Suprapubic skin (tissue), 3 donors: ENCODE measurements at regions not wholly inside any gene's neighbourhood (a gene's known extent, or its start where the extent isn't known, plus 50 kb on each side); places are given as distances from the start of the nearest gene placed in this dataset.

Experiments used
- POLR2A ChIP-seq, 2 donors: fragments of 450-650 bp; IDR thresholded peaks; one replicate each; pipeline ENCODE4 v1.6.1; 2017; ENCODE audit warnings: antibody characterized with exemption in 2 of 2, mild to moderate bottlenecking in 2 of 2, moderate library complexity in 2 of 2
- TF ChIP-seq, protein P1 (sequence below), 2 donors: fragments of 200-600 bp in 1 of 2; fragments of 450-650 bp in 1 of 2; sonication (generic) in 1 of 2; IDR thresholded peaks; one replicate each; pipeline ENCODE4 v1.5.1; 2016 to 2019; ENCODE audit warnings: antibody characterized with exemption in 2 of 2, mild to moderate bottlenecking in 1 of 2, moderate library complexity in 1 of 2

DNA sequence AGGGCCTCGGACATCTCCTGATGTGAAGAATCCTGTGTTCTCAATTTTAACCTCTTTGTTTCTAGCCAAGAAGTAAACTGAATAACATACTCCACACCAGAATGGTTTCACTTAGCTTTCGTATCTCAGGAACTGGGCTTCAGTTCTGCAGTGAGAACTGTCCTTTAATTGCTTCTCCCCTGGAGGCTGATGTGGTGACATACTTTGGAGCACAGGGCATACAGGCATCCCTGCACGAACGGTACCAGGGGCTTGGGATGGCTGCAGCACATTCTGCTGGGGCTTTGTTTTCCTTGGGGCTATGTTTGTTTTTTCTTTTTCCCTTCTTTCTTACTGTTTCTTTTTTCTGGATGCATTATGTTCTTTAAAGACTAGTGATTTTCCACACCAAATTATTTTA, 230.5 kb downstream of the TM9SF2 start:
- TF ChIP-seq, protein P1, sequence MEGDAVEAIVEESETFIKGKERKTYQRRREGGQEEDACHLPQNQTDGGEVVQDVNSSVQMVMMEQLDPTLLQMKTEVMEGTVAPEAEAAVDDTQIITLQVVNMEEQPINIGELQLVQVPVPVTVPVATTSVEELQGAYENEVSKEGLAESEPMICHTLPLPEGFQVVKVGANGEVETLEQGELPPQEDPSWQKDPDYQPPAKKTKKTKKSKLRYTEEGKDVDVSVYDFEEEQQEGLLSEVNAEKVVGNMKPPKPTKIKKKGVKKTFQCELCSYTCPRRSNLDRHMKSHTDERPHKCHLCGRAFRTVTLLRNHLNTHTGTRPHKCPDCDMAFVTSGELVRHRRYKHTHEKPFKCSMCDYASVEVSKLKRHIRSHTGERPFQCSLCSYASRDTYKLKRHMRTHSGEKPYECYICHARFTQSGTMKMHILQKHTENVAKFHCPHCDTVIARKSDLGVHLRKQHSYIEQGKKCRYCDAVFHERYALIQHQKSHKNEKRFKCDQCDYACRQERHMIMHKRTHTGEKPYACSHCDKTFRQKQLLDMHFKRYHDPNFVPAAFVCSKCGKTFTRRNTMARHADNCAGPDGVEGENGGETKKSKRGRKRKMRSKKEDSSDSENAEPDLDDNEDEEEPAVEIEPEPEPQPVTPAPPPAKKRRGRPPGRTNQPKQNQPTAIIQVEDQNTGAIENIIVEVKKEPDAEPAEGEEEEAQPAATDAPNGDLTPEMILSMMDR (IDR thresholded peaks at IDR 0.05) = no peak
- TF ChIP-seq POLR2A (IDR thresholded peaks at IDR 0.05) = no peak
